Ecto neural progenitor cell (in vitro differentiated cells): ENCODE measurements at regions not wholly inside any gene's neighbourhood (a gene's known extent, or its start where the extent isn't known, plus 50 kb on each side); places are given as distances from the start of the nearest gene placed in this dataset.
"Not testable (repeated sequence)": the region's sequence is repeated elsewhere in the genome, so short reads cannot be mapped to it uniquely, and the experiment has no call there.

Experiments used
- DNase-seq: peaks from one replicate; pipeline ENCODE4 v3.0.0-alpha.2; 2018; ENCODE audit warnings: low spot score

- no peak for DNase-seq
Observed at GRCh38 chr7:156590212-156590611, 50.4 kb upstream of the RNF32 start.

GRCh38 chr7:156589808-156590207 lies 50.8 kb upstream of the RNF32 start:
- no peak for DNase-seq

GRCh38 chr7:156585926-156586325 lies 54.6 kb upstream of the RNF32 start:
- no peak for DNase-seq

- DNase-seq = no peak
Observed at GRCh38 chr7:156585025-156585648, 55.4 kb upstream of the RNF32 start.

GRCh38 chr7:156582591-156583123 lies 57.9 kb upstream of the RNF32 start:
- no peak for DNase-seq

- no peak for DNase-seq
Observed at GRCh38 chr7:156580036-156580435, 60.5 kb upstream of the RNF32 start.

GRCh38 chr7:156579566-156579965 lies 61.0 kb upstream of the RNF32 start:
- no peak for DNase-seq

- DNase-seq = no peak
Observed at GRCh38 chr7:156578978-156579430, 61.6 kb upstream of the RNF32 start.

GRCh38 chr7:156578578-156578940 lies 62.0 kb upstream of the RNF32 start:
- no peak for DNase-seq

- DNase-seq = no peak
Observed at GRCh38 chr7:156577645-156578577, 62.7 kb upstream of the RNF32 start.

GRCh38 chr7:156576216-156577058 lies 64.1 kb upstream of the RNF32 start:
- no peak for DNase-seq

- no peak for DNase-seq
Observed at GRCh38 chr7:156568258-156568657, 72.3 kb upstream of the RNF32 start.

- DNase-seq = no peak
Observed at GRCh38 chr7:156566812-156567549, 73.6 kb upstream of the RNF32 start.

- DNase-seq = not testable (repeated sequence)
Observed at GRCh38 chr7:156565002-156565401, 75.6 kb upstream of the RNF32 start.

- no peak for DNase-seq
Observed at GRCh38 chr7:156560696-156561095, 79.9 kb upstream of the RNF32 start.

- no peak for DNase-seq
Observed at GRCh38 chr7:156560075-156560474, 80.5 kb upstream of the RNF32 start.

GRCh38 chr7:156559001-156559400 lies 81.6 kb upstream of the RNF32 start:
- DNase-seq = no peak

- DNase-seq = no peak
Observed at GRCh38 chr7:156558198-156558597, 82.4 kb upstream of the RNF32 start.

- no peak for DNase-seq
Observed at GRCh38 chr7:156556083-156556482, 84.5 kb upstream of the RNF32 start.

- no peak for DNase-seq
Observed at GRCh38 chr7:156554488-156554887, 86.1 kb upstream of the RNF32 start.

GRCh38 chr7:156549636-156550035 lies 90.9 kb upstream of the RNF32 start:
- DNase-seq = no peak
